Peyer's patch (tissue), 4 donors: ENCODE measurements at regions not wholly inside any gene's neighbourhood (a gene's known extent, or its start where the extent isn't known, plus 50 kb on each side); places are given as distances from the start of the nearest gene placed in this dataset.

Experiments used
- CTCF ChIP-seq, 6 experiments: fragments of 450-650 bp in 4 of 6; fragments of 200-600 bp in 2 of 6; sonication (generic) in 1 of 6; IDR thresholded peaks; one replicate each; pipeline ENCODE4 v1.5.1; 2017 to 2019; ENCODE audit warnings: antibody characterized with exemption in 6 of 6, mild to moderate bottlenecking in 3 of 6, moderate library complexity in 1 of 6
- POLR2A ChIP-seq, 2 donors: fragments of 450-650 bp; IDR thresholded peaks; one replicate each; pipeline ENCODE4 v1.5.1; 2017; ENCODE audit warnings: antibody characterized with exemption in 2 of 2, mild to moderate bottlenecking in 2 of 2, moderate library complexity in 2 of 2

GRCh38 chr2:142314164-142314563 lies 183.3 kb upstream of the LRP1B start:
- no peak for TF ChIP-seq CTCF (IDR thresholded peaks at IDR 0.05)
- TF ChIP-seq POLR2A (IDR thresholded peaks at IDR 0.05) = no peak
